ENCODE measurements at regions not wholly inside any gene's neighbourhood (a gene's known extent, or its start where the extent isn't known, plus 50 kb on each side); places are given as distances from the start of the nearest gene placed in this dataset.

DNA sequence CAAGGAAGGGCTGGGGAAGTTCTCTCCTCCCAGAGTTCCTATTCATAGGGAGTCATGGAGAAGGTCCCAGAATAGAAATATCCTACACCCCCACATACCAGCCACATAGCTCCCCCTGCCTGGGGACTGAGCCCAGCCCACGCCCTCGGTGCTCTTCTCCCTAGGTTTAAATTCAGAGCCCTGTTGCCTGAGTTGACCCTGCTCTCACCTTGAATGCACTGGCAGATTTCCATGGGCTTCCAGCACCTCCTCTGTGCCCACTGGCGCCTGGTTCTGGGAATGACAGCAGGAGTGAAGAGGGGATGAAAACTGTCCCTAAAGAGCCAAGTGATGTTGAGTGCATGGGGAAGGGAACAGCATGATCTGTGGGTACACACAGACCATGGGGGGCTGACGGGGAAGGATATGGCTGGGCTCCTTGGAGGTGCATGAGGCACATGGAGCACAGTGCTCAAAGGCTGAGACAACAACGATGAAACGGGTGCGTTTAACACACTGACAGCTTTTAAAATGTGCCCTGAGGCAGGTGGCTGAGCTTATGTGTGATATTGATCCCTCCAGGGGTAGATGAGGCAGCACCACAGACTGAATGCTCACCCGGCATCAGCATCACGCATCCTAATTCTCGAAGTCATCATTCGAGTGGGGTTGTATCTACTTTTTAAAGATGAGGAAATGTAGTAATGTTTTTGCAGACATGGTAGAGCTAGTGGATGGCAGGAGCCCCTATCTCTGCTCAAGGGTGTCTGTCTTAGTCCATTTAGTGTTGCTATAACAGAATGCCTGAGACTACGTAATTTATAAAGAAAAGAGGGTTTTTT lies 53.7 kb upstream of the IGFBP3 start:
- no peak for DNase-seq

DNA sequence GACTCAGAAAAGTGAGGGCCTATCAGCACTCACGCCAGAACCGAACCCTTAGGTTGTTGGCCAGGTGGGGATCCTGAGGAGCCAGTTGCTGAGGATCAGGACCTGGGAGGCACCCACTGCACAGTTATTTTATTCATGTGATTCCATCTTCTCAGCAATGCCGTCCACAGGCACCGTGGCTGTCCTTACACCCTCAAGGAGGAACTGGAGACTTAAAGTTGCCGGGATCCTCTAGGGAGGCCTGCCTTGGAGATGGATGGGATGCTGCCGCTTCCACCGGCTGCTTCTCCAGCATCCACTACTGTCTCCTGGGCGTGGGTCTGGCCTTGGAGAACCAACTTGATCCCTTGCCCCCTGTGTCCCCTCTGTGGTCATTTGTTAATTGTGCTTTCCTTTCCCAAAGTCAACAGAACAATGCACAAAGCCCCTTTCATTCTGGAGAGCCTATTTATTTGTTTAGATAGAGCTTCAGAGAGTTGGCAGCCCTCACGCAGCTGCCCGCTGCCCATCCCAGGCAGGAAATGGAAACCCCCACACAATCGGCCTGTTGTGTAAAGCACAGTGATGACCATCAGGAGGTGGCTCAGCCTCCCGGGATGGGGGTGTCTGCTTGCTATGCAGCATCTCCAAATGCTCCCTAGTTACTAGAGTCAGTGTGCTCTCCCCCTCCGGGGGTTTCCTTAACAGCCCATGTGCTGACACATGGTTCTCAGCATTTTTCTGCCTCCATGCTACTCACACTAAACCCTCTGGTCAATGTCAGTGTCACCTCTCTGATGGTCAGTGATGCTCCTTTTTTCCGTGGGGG lies 52.9 kb upstream of the IGFBP3 start:
- no peak for DNase-seq

DNA sequence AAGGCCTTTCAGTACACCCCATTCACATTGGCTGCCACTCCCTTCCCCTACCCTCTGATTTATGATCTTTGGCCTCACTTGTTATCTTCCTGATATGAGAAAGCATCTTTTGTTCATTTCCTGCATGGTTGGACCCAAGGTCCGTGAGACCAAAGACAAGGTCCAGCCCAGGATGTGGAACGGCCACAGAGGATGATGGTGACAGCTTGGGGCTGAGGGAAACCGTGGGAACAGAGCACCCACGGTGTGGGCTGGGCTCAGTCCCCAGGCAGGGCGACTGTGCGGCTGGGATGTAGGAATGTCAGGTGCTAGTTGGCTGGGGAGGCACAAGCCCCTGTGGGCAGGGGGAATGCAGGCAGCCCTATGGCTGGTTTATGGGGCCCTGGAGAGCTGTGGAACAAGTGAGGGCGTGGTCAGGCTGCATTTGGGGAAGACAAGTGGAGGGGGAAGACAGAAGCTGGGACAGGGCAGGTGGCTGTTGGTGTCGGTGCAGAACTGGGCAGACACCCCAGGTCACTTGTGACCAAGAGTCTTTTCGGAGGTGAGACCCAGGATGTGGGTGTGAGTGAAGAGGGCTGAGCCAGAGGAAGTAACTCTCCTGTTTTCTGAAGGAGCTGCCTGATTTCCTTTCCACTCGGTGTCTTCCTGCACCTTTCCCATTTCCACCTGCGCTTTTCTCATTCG lies 51.7 kb upstream of the IGFBP3 start:
- DNase-seq = no peak

DNA sequence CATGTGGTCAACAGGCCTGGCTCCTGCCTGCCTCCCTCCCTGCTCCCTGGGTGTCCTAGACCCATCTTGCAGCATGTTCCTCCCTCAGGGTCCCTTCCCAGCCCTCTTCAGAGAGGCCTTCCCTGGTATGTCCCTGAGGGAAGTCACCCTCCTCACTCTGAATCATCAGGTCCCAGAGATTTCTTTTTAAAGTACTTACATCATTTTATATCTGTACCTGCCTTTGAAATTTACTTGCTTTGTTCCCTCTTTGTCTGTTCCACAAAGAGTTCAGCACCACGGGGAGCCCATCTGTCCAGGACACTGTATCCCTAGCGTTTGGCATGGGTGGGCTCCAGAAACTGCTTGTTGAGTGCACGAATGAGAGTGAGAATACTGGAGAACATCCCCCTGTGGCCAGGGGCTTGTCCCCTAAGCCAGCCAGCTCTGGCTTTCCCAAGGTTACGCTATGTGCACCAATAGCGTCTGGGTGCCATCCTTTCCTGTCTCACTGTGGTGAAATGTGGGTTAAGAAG lies 50.6 kb upstream of the IGFBP3 start:
- DNase-seq = no peak

DNA sequence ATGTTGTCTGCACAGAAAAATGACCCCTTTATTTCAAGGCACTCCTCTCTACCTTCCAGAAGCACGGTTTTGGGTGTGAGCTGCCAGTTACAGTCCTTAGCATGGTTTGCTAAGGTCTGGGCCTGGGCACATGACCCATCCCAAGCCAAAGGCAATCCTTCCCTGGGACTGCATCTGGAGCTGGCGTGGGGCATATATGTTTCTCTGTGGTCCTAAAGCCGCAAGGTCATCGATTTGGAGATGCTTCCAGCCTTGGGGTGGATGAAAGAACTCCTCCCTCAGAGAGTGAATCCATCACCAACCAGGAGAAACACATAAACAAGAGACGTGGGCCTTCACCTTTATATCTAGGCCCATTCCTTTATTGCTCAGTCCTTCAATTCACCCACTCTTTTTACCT lies 50.1 kb upstream of the IGFBP3 start:
- DNase-seq = no peak
